Activated CD4-positive, CD25-positive, alpha-beta regulatory T cell treated with anti-CD3 and anti-CD28 coated beads, Interleukin-2, amount 50 U/mL, for 24 hours (primary cell): ENCODE measurements at regions not wholly inside any gene's neighbourhood (a gene's known extent, or its start where the extent isn't known, plus 50 kb on each side); places are given as distances from the start of the nearest gene placed in this dataset.
"Not testable (repeated sequence)": the region's sequence is repeated elsewhere in the genome, so short reads cannot be mapped to it uniquely, and the experiment has no call there.

Experiments
- ATAC-seq, 2 donors: fragments of 150-1000 bp; cut with Tn5 transposase; one replicate each; pipeline ENCODE4 v1.10.0; 2021; ENCODE audit warnings: mild to moderate bottlenecking in 1 of 2, moderate library complexity in 1 of 2

GRCh38 chr5:167916706-167917105, 374.7 kb upstream of the WWC1 start:
- no peak for ATAC-seq

GRCh38 chr5:167918184-167918812, 373.1 kb upstream of the WWC1 start:
- no peak for ATAC-seq

GRCh38 chr5:167918813-167919483, 372.5 kb upstream of the WWC1 start:
- no peak for ATAC-seq

GRCh38 chr5:167920589-167920988, 370.9 kb upstream of the WWC1 start:
- ATAC-seq: no peak

GRCh38 chr5:167921796-167922195, 369.6 kb upstream of the WWC1 start:
- no peak for ATAC-seq

- ATAC-seq: no peak
Measured at GRCh38 chr5:167923396-167923795, 368.0 kb upstream of the WWC1 start.

GRCh38 chr5:167929841-167930240, 361.6 kb upstream of the WWC1 start:
- ATAC-seq: no peak

- no peak for ATAC-seq
Measured at GRCh38 chr5:167934551-167934971, 356.9 kb upstream of the WWC1 start.

GRCh38 chr5:167936022-167936421, 355.4 kb upstream of the WWC1 start:
- ATAC-seq: no peak

- ATAC-seq: no peak
Measured at GRCh38 chr5:167936944-167937634, 354.4 kb upstream of the WWC1 start.

GRCh38 chr5:167937635-167937998, 353.8 kb upstream of the WWC1 start:
- no peak for ATAC-seq

GRCh38 chr5:167939686-167940085, 351.8 kb upstream of the WWC1 start:
- ATAC-seq: no peak

- ATAC-seq: no peak
Measured at GRCh38 chr5:167940911-167941310, 350.5 kb upstream of the WWC1 start.

GRCh38 chr5:167941556-167941955, 349.9 kb upstream of the WWC1 start:
- not testable (repeated sequence) for ATAC-seq

- ATAC-seq: no peak
Measured at GRCh38 chr5:167943343-167943742, 348.1 kb upstream of the WWC1 start.

GRCh38 chr5:167944121-167944852, 347.2 kb upstream of the WWC1 start:
- no peak for ATAC-seq

GRCh38 chr5:167945542-167946384, 345.7 kb upstream of the WWC1 start:
- ATAC-seq: no peak

- ATAC-seq: no peak
Measured at GRCh38 chr5:167947306-167947705, 344.1 kb upstream of the WWC1 start.

GRCh38 chr5:167948251-167948650, 343.2 kb upstream of the WWC1 start:
- ATAC-seq: no peak

GRCh38 chr5:167949435-167949834, 342.0 kb upstream of the WWC1 start:
- ATAC-seq: no peak

- ATAC-seq: no peak
Measured at GRCh38 chr5:167950126-167950721, 341.2 kb upstream of the WWC1 start.

GRCh38 chr5:167951116-167951515, 340.3 kb upstream of the WWC1 start:
- ATAC-seq: no peak
